UCSD-AML1 (cell line): ENCODE measurements at regions not wholly inside any gene's neighbourhood (a gene's known extent, or its start where the extent isn't known, plus 50 kb on each side); places are given as distances from the start of the nearest gene placed in this dataset.

Experiments
- DNase-seq: peaks from one replicate; lab custom pipeline; 2025; ENCODE audit not compliant: unreplicated experiment; lab: John Stamatoyannopoulos, UW

DNA sequence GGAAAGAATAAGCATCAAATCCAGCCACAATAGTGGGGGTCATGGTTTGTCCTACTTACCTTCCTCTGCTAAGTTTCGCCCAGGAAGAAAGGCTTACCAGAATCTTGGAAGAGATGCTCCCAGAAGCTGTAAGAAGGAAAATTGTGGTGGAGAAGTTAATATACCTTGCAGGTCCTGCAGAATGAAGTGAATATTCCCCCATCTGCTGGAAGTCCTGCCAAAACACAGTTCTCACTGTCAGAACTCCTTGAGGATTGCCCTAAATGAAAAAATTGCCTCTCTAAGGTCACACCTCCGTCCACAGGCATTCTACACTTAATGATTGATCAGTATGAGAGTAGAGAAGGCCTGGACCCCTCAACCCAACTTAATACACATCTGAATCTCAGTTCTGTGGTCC, 78.4 kb upstream of the RGS21 start:
- no peak for DNase-seq

DNA sequence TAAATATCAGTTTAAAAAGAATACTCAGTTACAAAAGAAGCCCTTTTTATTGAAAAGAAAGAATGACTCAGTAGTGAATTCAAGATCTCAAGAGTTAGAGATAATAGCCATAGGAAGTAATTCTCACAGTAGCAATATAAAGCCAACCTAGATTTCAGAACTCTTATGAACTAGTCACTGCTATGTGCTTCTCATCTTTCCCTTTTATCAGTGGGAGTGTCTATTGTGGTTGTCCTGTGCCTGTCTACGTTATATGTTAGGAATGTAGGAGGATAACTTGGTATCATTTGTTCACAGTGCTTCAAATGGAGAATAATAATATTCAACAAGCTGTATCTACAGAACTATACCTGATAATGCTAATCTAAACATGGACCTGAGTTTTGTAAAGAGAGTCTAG, 73.1 kb upstream of the RGS21 start:
- DNase-seq, result no peak

DNA sequence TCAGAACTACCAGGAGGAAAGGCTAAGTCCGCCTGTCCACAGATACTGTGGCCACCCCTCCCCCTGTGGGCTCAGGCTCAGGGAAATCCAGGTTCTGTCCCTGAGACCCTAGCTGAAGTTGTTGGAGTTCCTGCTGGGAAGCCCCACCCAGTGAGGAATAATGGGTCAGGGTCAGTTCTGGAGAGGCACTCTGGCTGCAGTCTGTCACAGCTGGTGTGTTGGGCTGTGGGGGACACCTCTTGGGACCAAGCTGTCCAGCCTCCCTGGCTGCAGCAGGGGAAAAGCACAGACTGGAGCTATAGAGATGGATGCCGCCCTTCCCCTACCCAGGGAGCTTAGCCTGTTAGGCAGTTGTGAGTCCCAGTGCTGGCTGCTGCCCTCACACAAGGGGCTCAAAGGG, 65.1 kb upstream of the RGS21 start:
- DNase-seq, result no peak

DNA sequence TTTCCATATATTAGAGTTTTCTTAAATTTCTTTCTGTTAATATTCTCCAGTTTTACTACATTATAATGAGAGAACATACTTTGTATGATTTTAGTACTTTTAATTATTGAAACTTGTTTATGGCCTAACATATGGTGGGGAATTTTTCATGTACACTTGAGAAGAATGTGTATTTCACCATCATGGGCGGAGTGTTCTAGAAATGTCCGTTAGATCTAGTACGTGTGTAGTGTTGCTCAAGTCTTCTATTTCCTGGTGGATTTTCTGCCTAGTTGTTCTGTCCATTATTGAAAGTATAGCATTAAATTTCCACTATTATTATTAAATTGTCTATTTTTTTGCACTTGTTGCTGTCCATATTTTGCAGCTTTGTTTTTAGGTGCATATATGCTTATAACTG, 64.0 kb upstream of the RGS21 start:
- DNase-seq, result no peak

DNA sequence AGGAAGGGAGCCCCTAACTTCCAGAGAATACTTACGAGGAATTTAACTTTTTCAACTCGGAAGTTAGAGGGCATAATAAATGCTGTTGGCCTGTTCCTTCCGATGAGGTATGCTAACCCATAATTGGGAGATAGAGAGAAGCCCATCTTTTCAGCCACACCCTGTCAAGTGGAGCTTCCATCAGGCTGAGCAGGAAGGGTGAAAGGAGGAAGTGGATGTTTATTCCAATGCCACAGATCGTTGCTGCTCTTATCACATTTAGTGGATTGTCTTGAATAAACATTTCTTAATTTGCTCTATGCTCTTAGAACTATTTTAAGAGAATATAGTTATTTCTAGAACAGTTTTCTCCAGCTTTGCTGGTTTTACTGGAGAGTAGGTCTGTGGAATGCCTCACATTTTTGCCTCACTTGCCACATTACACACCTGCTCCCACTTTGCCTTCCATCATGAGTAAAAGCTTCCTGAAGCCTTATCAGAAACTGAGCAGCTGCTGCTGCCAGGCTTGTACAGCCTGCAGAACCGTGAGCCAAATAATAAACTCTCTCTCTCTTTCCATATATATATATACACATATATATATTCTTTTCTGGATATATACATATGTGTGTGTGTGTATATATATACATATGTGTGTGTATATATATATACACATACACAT, 60.0 kb upstream of the RGS21 start:
- peak; percentile 14 for DNase-seq

DNA sequence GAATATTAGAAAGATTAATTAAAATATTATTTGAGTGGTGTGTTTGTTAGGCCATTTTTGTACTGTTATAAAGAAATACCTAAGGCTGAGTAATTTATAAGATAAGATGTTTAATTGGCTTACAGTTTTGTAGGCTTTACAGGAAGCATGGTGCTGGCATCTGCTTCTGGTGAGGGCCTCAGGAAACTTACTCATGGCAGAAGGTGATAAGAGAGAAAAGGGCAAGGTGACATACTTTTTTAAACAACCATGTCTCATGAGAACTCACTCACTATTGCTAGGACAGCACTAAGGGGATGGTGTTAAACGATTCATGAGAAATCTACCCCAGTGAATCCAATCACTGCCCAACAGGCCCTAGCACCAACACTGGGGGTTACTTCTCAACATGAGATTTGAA, 56.7 kb upstream of the RGS21 start:
- no peak for DNase-seq

DNA sequence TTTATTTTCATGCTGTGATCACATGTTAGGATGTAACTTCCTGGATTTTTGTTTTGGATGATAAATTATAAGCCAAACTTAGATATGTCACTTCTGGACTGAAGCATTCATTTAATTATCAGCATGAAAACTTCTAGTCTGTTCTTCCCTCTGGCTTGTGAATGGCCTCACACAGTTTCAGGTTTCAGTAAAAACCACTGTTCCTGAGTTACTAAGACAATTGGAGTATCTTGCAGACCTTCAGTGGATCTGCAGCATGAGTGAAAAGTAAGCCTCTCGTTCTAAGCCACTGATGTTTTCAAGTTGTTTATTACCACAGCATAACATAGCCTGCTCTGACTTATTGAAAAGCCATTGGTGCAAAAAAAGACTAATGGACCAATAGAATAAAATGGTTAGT, 55.3 kb upstream of the RGS21 start:
- no peak for DNase-seq

DNA sequence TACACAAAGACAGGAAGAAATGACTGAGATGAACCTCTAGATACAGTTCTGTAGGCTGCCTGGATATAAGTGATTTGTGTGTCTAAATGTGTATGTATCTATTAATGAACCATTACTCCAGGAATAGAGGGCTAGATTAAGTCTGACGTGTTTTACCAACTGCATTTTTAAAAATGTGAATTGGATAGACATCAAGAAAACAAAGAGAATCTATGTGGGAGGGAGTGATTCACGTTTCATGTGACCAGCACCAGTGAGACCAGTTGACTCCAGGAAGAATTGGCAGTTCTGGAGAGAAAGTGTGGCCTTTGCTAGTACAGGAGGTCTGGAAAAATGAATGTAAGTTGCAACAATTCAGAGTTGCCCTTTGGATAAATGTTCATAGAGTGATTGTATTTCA, 53.4 kb upstream of the RGS21 start:
- DNase-seq, result no peak

DNA sequence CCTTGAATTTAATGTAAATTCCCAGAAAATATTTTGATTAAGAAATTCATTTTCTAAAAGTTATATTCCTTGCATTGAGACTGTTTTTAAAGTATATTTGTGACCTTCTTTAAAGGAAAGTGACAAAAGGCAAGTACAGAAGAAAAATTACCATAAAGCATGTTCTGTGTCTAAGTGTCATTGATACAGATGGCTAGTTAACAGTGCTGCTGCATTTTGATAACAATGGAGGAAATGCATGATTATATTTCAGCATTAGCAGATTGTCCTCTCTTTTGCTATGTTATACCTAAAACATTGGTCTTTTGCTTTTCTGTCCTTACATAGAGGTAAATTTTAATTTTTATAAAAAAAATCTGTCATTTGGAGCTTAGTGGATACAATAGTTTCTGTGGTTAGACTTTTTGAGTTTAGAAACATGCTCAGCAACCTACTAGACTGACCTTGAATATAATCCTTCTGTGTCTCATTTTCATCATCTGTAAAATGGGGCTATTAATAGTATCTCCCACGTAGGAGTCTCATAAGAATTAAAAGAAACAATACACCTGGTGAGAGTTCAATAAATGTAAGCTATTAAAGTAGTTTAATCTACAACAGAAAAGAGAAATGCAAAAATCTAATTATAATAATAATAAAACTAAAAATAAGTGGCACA, 51.1 kb upstream of the RGS21 start:
- DNase-seq, result no peak

DNA sequence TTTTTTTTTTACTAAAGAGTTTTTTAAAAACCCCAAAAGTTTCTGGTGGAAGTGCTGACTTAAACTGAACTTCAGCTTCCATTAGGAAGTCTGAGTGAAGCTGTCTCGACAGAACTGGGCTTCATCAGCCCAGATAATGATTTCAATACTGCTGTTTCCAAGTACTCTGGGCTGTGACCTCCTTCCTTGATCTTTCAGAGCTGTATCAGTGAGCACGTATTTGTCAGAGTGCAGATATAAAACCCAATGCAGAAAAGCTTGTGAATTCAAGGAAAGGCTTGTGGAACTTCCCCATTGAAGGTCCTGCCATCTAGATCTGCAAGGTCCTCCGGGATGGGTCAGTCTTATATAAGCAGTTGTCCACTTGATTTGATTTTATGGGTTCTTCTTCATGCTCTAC, 50.1 kb upstream of the RGS21 start:
- no peak for DNase-seq
